ENCODE measurements at regions not wholly inside any gene's neighbourhood (a gene's known extent, or its start where the extent isn't known, plus 50 kb on each side); places are given as distances from the start of the nearest gene placed in this dataset.
"Not testable (repeated sequence)": the region's sequence is repeated elsewhere in the genome, so short reads cannot be mapped to it uniquely, and the experiment has no call there.

DNA sequence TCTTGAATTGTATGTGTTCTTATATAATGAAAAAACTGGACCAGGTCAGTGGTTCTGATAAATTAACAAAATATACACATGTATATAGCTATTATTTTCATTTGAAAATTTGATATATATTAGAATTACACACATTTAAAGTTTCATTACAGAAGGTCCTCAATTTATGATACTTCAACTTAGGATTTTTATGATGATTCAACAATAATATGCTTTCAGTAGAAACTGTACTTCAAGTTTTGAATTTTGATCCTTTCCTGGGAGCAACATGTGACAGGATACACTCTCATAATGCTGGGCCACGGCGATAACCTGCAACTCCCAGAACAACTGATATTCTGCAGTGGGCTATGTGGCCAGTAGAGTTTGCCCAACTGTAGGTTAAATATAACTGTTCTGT lies 344.7 kb downstream of the TAF11L14 start:
- no peak for DNase-seq (ENCODE audit: low spot score)

DNA sequence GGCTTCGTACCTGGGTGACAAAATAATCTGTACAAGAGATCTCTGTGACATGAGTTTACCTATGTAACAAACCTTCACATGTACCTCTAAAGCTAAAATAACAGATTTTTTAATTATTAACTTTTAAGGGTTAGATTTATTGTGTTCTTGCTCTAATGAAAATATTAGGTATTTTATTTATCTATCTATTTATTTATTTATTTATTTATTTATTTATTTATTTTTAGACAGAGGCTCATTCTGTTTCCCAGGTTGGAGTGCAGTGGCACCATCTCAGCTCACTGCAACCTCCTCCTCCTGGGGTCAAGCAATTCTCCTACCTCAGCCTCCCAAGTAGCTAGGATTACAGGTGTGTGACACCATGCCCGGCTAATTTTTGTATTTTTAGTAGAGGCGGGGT lies 348.4 kb downstream of the TAF11L14 start:
- not testable (repeated sequence) for DNase-seq (ENCODE audit: low spot score)

DNA sequence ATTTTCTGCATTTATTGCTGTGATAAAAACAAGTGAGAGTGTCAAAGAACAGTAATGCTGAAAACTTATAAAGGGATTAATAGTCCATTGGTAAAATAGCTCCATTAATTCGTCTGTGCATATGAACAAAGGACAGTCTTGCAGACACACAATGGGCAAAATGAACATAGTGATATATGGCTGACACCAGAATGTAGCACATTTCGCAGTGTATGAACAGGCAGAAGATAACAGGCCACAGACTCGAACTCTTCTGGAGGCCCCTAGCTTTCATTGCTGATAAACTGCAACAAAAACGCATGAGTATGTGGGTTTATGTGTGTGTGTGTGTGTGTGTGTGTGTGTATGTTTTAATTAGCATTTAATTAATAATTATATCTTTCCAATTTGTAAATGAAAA lies 354.8 kb downstream of the TAF11L14 start:
- no peak for DNase-seq (ENCODE audit: low spot score)

DNA sequence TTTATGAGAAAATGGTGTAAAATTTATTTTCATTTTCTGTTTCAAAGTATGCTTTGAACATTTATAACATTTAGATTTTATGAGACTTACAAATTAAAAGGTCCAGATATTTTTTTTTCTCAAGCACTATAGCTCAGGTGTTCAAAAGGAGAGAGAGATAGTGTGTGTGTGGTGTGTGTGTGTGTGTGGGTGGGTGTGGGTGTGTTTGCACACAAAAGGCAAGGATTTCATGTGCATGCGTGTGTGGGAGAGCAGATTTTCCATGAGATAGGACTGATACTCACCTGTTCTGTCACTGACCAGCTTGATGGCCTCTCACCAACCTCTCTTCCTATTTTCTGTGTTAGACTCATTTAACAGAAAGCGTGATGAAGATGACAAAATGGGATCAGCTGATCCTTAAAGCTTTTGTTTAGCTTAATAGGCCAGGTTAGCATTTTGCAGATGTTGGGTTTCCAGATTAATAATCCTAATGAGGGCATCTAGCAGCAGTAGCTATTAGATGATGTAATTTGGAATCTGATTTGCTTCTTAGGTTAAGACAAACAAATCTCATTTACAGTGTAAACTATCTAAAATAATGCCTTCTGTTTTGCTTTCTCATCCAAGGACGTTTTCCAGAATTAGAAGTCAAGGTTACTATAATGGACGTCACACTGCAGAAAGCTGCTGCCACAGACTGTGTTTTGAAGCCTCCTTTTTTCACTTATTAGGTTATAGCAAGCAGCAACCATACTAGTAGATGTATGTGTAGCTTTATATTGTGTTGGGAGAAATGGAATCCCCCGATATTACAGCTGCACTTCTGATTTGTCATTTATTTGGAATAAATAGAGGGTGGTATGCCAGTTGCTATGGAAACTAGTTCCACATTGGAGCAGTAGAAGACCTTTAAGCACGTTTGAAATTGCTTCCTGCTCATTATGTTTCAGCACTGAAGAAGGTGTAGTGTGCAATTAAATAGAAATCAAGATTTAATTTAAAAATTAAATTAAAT lies 355.6 kb downstream of the TAF11L14 start:
- DNase-seq (ENCODE audit: low spot score) = no peak

DNA sequence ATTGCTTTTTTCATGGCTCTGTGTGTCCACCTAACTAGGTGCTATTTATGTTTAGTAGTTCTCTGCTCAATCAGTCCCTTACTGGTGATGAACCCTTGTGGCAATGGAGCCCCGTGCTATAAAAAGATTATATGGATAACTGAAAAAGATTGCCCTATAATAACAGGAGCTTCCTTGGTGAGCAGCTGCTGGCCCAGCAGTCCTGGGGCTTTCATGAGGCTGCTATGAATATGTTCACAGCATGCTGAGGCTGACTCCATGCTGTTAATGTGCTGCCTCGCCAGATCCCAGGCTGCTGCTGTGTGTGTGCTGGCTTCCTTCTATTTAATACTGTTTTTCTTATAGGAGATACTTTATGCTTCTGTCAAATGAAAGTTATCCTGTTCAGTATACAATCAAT lies 357.5 kb downstream of the TAF11L14 start:
- no peak for DNase-seq (ENCODE audit: low spot score)

DNA sequence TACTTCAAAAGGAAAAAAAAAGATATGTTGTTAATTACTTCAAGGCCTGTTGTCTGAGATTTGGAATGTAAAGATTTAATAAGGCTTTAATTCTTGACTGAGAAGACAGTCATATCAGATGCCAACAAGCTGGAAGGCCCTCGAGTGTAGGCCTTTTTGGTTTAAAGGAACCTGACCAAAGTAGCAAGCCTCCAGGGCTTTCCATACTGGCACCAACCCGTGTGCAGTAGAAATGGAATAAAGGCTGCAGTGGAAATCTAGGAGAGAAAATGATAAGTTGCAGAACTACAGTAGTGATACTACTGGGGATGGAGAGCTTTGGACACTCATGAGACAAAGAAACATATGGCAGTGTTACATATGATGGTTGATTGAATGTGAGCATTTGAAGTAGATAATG lies 358.0 kb downstream of the TAF11L14 start:
- no peak for DNase-seq (ENCODE audit: low spot score)

DNA sequence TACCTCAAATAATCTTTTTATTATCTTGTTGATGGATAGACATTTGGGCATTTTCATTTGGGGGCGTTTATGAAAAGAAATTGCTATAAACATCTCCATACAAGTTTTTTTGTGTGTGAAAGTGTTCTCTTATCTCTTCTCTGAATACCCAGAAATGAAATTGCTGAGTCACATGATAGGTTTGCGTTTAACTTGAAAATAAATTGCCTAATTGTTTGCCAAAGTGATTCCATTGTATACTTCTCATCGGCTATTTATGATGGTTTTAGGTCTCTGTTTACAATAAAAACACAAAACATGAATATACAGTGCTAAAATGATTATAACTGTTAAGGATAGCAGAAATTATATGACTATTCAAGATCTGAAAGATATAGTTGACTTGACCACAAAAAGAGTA lies 361.7 kb downstream of the TAF11L14 start:
- DNase-seq (ENCODE audit: low spot score) = no peak

DNA sequence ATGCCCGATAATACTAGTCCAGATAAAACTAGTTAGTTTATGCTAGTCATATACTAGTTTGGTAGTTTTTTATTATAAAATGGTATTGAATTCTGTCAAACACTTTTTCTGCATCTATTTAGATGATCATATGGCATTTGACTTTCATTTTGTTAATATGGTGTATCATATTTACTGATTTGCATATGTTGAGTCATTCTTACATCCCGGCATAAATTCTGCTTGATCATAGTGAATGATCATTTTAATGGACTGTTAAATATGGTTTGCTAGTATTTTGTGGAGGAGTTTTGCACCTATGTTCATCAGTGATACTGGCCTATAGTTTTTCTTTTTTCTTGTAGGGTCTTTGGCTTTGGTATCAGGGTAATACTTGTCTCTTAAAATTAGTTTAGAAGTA lies 365.6 kb downstream of the TAF11L14 start:
- no peak for DNase-seq (ENCODE audit: low spot score)

DNA sequence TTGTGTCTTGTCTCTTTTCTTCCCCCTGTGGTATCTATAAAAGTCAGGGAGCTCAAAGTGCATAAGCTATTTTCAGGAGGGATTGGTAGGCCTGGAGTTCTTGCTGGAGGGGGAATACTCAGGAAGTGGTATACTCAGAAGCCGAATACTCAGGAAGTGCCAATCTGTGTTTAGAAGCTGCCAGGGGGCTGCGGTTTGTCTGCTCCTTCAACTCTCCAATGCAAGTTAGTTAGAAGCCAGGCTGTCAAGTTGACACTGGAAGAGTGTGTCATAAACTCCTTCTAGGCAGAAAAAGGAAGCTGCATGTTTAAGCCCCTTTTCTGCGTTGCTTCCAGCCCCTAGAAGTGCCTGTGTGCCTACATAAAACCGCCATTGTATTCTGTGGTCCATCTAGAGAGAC lies 366.5 kb downstream of the TAF11L14 start:
- DNase-seq (ENCODE audit: low spot score) = no peak

DNA sequence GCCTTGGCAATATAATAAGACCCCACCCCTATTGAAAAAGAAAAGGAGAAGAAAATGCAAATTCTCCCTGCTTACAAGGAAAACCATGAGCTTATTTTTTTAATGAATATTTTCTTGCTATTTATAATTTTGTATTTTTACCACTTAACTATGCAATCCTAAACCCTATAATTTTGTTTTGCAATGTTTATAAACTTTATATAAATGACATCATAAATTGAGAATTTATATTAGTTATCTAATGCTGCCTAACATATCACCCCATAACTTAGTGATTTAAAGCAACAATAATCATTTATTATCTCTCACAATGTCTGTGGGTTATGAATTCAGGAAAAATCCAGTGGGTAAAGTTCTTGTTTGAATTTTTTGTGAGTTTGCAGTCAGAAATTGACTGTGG lies 369.1 kb downstream of the TAF11L14 start:
- no peak for DNase-seq (ENCODE audit: low spot score)

DNA sequence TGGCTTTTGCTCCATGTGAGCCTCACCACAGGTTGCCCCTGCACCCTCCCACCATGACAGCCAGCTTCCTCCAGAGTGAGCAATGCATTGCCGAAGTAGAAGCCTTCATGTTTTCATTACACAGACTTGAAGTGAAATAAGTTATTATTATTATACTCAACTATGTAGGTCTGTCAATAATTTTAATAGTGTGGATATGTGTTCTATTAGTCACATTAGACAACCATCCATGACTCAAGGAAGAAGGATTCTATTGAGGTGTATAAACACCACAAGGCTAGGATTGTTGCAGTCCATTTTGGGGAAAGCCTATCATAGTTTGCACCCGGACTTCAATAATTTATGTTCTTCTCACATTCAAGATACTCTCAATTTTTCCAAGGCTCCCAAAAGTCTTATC lies 369.5 kb downstream of the TAF11L14 start:
- DNase-seq (ENCODE audit: low spot score) = no peak

DNA sequence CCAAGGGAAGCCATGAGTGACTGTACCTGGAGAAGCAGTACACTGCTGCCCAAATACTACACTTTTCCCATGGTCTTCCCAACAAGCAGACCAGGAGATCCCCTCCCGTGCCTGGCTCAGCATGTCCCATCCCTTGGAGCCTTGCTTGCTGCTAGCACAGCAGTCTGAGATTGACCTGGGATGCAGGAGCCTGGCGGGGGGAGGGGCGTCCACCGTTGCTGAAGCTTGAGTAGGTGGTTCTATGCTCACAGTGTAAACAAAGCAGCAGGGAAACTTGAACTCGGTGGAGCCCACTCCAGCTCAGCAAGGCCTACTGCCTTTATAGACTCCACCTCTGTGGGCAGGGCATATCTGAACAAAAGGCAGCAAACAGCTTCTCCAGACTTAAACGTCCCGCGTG lies 372.0 kb downstream of the TAF11L14 start:
- not testable (repeated sequence) for DNase-seq (ENCODE audit: low spot score)

DNA sequence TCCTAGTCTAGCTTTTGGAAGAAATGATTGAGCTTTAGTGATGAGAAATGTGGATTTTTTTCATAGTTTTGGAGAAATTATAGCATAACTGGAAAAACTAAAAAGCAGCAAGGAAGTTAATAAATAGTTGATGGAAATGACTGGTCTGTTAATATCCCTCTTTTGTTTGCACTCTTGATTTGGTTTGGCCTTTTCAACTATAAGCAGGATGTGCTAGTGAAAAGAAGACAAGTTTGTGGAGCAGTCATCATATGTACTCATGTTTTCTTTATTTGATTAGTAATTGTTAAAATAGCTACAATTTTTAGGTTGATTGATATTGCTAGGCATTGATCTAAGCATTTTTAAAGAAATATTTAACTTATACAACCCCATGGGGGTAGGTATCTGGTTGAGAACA lies 374.7 kb downstream of the TAF11L14 start:
- DNase-seq (ENCODE audit: low spot score) = no peak

DNA sequence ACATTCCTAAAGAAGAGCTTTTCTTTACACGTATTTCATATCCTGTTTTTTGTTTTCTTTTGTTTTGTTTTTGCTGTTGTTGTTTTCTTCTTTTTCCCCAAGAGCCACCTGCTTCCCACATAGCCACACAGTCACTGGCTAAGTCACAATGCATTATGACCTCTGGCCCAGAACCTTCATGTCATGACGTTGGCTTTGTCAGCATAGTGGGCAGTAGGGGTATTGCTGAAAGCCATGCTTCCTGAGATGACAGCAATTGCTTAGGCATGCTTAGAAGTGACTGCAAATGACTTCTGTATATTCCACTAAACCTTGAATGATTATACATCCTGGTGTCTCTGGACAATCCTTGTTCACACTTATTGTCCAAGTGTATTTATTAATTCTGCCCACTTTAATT lies 375.8 kb downstream of the TAF11L14 start:
- no peak for DNase-seq (ENCODE audit: low spot score)

DNA sequence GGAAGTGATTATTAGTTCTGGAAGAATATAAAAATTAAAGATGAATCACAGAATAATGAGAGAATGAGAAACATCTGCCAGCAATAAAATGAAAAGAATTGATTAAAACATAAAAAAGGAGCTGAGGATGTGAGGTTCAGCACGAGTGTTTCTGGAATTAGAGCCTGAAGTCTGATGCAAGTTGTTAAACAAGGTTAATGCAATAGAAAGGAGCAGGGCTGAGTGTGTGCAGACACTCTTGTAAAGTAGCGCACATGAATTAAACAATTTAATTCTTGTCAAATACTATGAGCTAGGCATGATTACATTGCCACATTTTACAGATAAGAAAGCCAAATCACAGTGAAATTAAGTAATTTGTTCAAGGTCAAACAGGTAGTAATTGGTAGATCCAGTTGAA lies 384.2 kb downstream of the TAF11L14 start:
- DNase-seq (ENCODE audit: low spot score) = no peak

DNA sequence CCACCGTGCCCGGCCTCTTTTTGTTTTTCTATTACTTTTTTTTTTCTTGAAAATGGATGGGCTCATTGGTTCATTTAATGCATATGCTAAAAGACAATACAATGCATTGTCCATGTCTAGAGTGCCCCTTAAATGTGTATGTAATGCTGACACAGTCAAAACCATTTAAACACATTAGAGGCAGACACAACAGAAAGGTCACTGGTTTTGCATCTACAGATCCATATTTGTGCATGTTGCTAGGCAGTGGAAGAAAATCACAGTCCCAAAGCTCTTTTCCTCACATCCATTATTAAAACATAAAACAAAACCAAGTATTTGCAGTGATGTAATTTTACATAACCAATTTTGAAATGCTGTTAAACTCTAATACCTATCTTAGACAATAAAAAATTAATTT lies 389.0 kb downstream of the TAF11L14 start:
- no peak for DNase-seq (ENCODE audit: low spot score)

DNA sequence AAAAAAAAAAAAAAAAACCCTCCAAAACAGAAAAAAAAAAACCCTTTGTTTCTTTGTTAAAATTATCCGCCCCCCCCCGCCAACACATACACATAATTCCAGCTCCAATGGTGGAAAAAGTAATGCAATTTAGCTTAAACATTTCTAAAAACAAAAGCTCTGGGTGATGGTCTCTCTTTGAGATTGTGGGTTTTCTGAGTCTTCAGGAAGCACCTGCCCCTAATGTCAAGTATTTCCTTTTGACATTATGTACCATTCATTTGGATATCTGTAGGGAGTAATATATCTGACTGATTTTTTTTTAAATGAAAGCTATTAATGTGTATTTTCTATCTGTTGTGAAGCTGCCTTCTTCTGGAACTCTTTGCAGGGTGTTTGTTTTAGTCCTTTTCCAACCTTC lies 389.7 kb downstream of the TAF11L14 start:
- no peak for DNase-seq (ENCODE audit: low spot score)

DNA sequence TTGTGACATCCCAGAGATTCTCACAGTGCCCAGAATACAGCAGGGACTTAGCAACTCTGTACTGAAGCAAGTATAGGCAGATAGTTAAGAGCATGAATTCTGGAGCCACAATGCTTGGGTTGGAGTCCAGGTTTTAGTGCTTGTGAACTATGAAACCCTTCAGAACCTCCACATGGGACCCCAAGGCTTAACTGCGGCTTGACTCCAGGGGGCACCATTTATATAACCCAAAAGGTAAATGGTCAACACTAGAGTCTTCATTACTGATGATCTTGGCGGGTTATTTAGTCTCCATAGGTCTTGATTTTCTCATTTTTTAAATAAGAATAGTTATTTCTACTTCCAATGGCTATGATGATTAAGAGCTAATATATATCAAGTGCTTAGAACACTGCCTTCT lies 390.3 kb downstream of the TAF11L14 start:
- no peak for DNase-seq (ENCODE audit: low spot score)

DNA sequence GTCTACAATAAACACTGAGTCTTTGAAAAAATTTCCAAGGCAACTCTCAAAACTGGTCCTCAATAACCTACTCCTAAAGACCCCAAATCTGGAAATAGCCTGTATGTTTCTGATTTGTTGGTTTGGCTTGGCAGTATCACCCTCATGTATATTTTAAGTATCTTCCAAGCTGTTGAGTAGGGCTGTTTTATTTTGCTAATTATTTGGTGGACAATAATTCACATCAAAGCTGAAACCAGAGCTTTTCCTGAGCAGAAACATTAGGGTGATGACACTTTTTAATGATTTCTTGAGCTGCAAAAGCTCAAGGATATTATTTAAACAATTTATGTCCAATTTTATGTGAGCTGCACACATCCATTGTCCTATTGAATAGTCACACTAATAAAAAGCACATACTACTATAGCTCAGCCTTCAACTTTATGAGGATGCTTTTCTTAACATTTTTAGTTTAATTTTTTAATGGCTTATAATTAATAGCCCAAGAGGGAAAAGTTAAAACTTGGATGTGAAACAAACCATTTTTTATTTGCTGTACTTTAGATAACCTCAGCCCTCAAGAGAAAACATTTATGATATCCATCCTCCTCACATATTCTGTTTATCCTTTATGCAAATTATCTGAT lies 393.1 kb downstream of the TAF11L14 start:
- DNase-seq (ENCODE audit: low spot score) = no peak

DNA sequence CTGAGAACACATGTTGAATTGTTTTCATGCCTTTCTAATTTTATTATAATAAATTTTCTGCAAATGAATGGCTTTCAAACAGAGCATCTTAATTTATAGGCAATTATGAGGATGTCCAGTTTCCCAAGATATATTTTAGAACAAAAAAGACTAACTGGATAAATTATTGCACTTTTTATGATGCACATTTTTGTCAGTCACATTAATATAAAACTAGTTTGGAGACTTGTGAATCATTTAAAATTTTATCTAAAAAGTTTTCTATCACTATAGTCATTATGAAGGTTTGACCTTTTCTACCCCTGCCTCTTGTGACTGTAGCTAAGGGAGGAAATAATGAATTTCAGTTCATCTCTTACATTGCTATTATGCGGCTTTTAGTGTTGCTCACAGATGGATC lies 393.8 kb downstream of the TAF11L14 start:
- no peak for DNase-seq (ENCODE audit: low spot score)

DNA sequence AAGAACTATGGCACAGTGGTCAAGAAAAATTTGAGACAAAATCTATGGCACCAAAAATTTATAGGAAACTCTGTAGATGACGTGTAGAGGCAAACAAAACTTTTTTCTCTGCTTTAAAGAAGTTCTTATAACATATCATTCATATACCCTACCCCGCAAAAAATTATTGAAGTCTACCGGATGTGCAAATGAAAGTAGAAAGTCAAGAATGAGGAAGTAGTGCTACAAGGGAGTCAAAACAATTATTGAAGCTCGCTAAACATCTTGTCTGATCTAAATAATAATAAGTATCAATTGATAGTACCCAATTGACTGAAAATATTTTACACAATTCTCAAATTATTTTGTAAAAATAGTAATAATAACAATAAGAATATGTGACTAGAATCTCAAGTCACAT lies 398.5 kb downstream of the TAF11L14 start:
- no peak for DNase-seq (ENCODE audit: low spot score)

DNA sequence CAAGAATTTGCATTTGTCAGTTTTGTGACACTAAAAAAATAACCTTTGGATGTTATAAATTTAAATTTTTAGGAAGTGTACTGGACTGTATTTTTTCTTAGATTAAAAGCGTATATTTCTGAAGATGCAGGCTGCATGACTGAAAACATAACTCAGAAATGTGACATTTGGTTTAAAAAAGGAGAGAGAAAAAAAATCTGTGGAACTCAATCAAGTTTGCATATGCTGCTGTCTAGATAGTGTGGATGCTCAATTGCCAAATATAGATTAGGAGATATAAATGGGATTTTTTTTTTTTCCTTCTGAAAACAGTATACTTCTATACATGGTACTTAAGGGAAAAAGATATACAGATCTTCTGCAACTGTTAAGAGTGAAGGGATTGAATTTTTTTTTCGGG lies 402.3 kb downstream of the TAF11L14 start:
- no peak for DNase-seq (ENCODE audit: low spot score)

DNA sequence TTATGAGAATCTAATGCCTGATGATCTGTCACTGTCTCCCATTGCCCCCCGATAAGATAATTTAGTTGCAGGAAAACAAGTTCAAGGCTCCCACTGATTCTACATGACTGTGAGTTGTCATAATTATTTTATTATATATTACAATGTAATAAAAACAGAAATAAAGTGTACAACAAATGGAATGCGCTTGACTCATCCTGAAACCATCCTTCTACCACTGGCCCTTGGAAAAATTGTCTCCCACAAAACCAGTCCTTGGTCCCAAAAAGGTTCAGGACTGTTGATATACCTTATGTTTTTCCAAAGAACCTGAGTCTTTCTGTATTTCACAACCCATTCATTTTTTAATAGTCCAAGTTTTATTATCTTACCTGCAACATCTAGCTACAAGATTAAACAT lies 403.5 kb downstream of the TAF11L14 start:
- DNase-seq (ENCODE audit: low spot score) = no peak

DNA sequence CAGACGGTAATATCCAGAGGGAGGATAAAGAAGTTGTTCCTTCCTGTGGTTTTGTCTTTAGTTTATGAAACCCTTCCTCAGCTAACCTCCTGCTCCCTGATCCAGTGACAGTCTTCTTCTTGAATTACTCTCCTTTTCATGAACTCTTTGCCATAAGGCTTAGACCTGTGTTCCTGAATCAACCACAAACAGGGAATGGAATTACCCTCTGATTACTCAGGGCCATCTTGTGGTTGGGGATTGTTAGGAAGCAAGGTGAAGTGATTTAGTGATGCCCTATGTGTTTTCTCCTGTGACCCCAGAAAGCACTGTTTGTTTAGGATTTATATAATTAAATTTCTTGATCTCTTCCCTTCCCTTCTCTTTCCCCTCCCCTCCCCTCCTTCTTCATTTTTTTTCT lies 409.1 kb downstream of the TAF11L14 start:
- DNase-seq (ENCODE audit: low spot score) = no peak

Measured in CD4-positive, alpha-beta T cell treated with Interleukin-6 at 100 ng/mL for 8 hours (primary cell).